H9 (cell line): ENCODE measurements at regions not wholly inside any gene's neighbourhood (a gene's known extent, or its start where the extent isn't known, plus 50 kb on each side); places are given as distances from the start of the nearest gene placed in this dataset.

Experiments used
- DNase-seq: peaks from one replicate; pipeline ENCODE4 v3.0.0-alpha.2; 2017
- H2AFZ ChIP-seq: one replicate; pipeline ENCODE4 v1.6.1; 2013; ENCODE audit warnings: mild to moderate bottlenecking, low read length, control low read depth, moderate library complexity
- H2AK5ac ChIP-seq: 2 replicates; pipeline ENCODE4 v1.6.1; 2013; ENCODE audit warnings: low read length, control low read depth, mixed read lengths; ENCODE audit not compliant: insufficient read length
- H2BK120ac ChIP-seq: one replicate; pipeline ENCODE4 v1.6.1; 2013; ENCODE audit warnings: low read depth, mild to moderate bottlenecking, low read length, control low read depth, inconsistent platforms; ENCODE audit not compliant: poor library complexity, severe bottlenecking
- H2BK12ac ChIP-seq: 2 replicates; pipeline ENCODE4 v1.6.1; 2013; ENCODE audit warnings: low read length, control low read depth, mixed read lengths, low read depth; ENCODE audit not compliant: insufficient read length
- H2BK15ac ChIP-seq: 2 replicates; pipeline ENCODE4 v1.6.1; 2013; ENCODE audit warnings: low read depth, low read length, control low read depth
- H2BK20ac ChIP-seq: one replicate; pipeline ENCODE4 v1.6.1; 2013; ENCODE audit warnings: low read depth, mild to moderate bottlenecking, low read length, control low read depth, inconsistent platforms; ENCODE audit not compliant: poor library complexity, severe bottlenecking
- H2BK5ac ChIP-seq: 2 replicates; pipeline ENCODE4 v1.6.1; 2013; ENCODE audit warnings: low read length, control low read depth, mixed read lengths; ENCODE audit not compliant: insufficient read length
- H3K14ac ChIP-seq: 2 replicates; pipeline ENCODE4 v1.6.1; 2013; ENCODE audit warnings: low read length, control low read depth; ENCODE audit not compliant: insufficient read depth
- H3K18ac ChIP-seq: 2 replicates; pipeline ENCODE4 v1.6.1; 2013; ENCODE audit warnings: low read depth, mild to moderate bottlenecking, mixed read lengths, low read length, control low read depth; ENCODE audit not compliant: insufficient read length
- H3K23ac ChIP-seq: 2 replicates; pipeline ENCODE4 v1.6.1; 2013; ENCODE audit warnings: low read length, control low read depth, mixed read lengths, low read depth; ENCODE audit not compliant: insufficient read length
- H3K23me2 ChIP-seq: 2 replicates; pipeline ENCODE4 v1.6.1; 2013; ENCODE audit warnings: low read depth, mild to moderate bottlenecking, mixed read lengths, low read length, control low read depth; ENCODE audit not compliant: insufficient read length, poor library complexity, severe bottlenecking
- H3K27ac ChIP-seq: 2 replicates; pipeline ENCODE4 v1.5.1; 2013; ENCODE audit warnings: low read length, control low read depth, mixed read lengths, low read depth; ENCODE audit not compliant: insufficient read length
- H3K27me3 ChIP-seq: 2 replicates; pipeline ENCODE4 v1.6.1; 2013; ENCODE audit warnings: low read length, control low read depth, inconsistent platforms; ENCODE audit not compliant: insufficient read depth
- H3K4ac ChIP-seq: 2 replicates; pipeline ENCODE4 v1.6.1; 2013; ENCODE audit warnings: low read depth, mild to moderate bottlenecking, control low read depth, inconsistent platforms, low read length, moderate library complexity
- H3K4me1 ChIP-seq: 2 replicates; pipeline ENCODE4 v1.6.1; 2013; ENCODE audit warnings: low read length, control low read depth, inconsistent platforms; ENCODE audit not compliant: insufficient read depth
- H3K4me2 ChIP-seq: 2 replicates; pipeline ENCODE4 v1.6.1; 2013; ENCODE audit warnings: low read length, control low read depth, mixed read lengths; ENCODE audit not compliant: insufficient read length, insufficient read depth
- H3K56ac ChIP-seq: 2 replicates; pipeline ENCODE4 v1.6.1; 2013; ENCODE audit warnings: low read depth, mild to moderate bottlenecking, mixed read lengths, low read length, control low read depth; ENCODE audit not compliant: insufficient read length
- H3K79me1 ChIP-seq: 2 replicates; pipeline ENCODE4 v1.6.1; 2013; ENCODE audit warnings: low read depth, mild to moderate bottlenecking, moderate library complexity, low read length, control low read depth, inconsistent platforms; ENCODE audit not compliant: insufficient read depth, poor library complexity, severe bottlenecking
- H3K79me2 ChIP-seq: 2 replicates; pipeline ENCODE4 v1.6.1; 2013; ENCODE audit warnings: low read length, control low read depth, inconsistent platforms; ENCODE audit not compliant: insufficient read depth
- H3K9ac ChIP-seq: 2 replicates; pipeline ENCODE4 v1.6.1; 2013; ENCODE audit warnings: low read length, control low read depth, mixed read lengths; ENCODE audit not compliant: insufficient read length; ENCODE audit errors: extremely low read depth
- H3K9me3 ChIP-seq: one replicate; pipeline ENCODE4 v1.6.1; 2013; ENCODE audit warnings: low read depth, low read length, inconsistent platforms; ENCODE audit not compliant: control insufficient read depth
- H3T11ph ChIP-seq: one replicate; pipeline ENCODE4 v1.6.1; 2013; ENCODE audit warnings: mild to moderate bottlenecking, low read length, control low read depth, inconsistent platforms
- H4K20me1 ChIP-seq: one replicate; pipeline ENCODE4 v1.6.1; 2013; ENCODE audit not compliant: control insufficient read depth, insufficient read length, insufficient read depth
- H4K5ac ChIP-seq: 2 replicates; pipeline ENCODE4 v1.6.1; 2013; ENCODE audit warnings: low read depth, mild to moderate bottlenecking, mixed read lengths, low read length, control low read depth; ENCODE audit not compliant: insufficient read length
- H4K8ac ChIP-seq: replicated peaks from 2 replicates; pipeline ENCODE4 v1.6.1; 2013; ENCODE audit warnings: low read length, control low read depth, mixed read lengths, low read depth; ENCODE audit not compliant: insufficient read length
- H4K91ac ChIP-seq: 2 replicates; pipeline ENCODE4 v1.6.1; 2013; ENCODE audit warnings: low read depth, mild to moderate bottlenecking, moderate library complexity, mixed read lengths, low read length, control low read depth; ENCODE audit not compliant: insufficient read length
- H3K27ac Mint-ChIP-seq, 3 experiments: 2 replicates in 2 of 3; 3 replicates in 1 of 3; pipeline ENCODE4 v1.8.0; 2020 to 2021; ENCODE audit warnings: mixed read lengths in 3 of 3, mild to moderate bottlenecking in 1 of 3, moderate library complexity in 1 of 3
- H3K27me3 Mint-ChIP-seq: 2 replicates; pipeline ENCODE4 v1.8.0; 2021; ENCODE audit warnings: low read depth, mild to moderate bottlenecking, moderate library complexity, mixed read lengths
- H3K36me3 Mint-ChIP-seq, 3 experiments: 2 replicates in 2 of 3; 3 replicates in 1 of 3; pipeline ENCODE4 v1.8.0; 2020 to 2021; ENCODE audit warnings: low read depth in 3 of 3, mixed read lengths in 3 of 3; ENCODE audit not compliant: insufficient read depth in 1 of 3
- H3K4me1 Mint-ChIP-seq, 2 experiments: 2 replicates each; pipeline ENCODE4 v1.8.0; 2020; ENCODE audit warnings: mixed read lengths in 2 of 2
- H3K4me3 Mint-ChIP-seq, 2 experiments: 2 replicates in 1 of 2; 3 replicates in 1 of 2; pipeline ENCODE4 v1.8.0; 2020 to 2021; ENCODE audit warnings: mild to moderate bottlenecking in 2 of 2, mixed read lengths in 2 of 2, moderate library complexity in 1 of 2
- H3K9me3 Mint-ChIP-seq, 2 experiments: 2 replicates in 1 of 2; 3 replicates in 1 of 2; pipeline ENCODE4 v1.8.0; 2020; ENCODE audit warnings: mild to moderate bottlenecking in 2 of 2, mixed read lengths in 2 of 2, moderate library complexity in 1 of 2
- WGBS: extraction: QIAGEN DNeasy Blood & Tissue Kit; methylation state at CpG from one replicate; pipeline ENCODE4 v1.1.7; 2013; ENCODE audit warnings: missing lambda C conversion rate, low lambda C conversion rate, mixed read lengths; ENCODE audit not compliant: insufficient read length; ENCODE audit errors: extremely low coverage; 5-methylcytosine and 5-hydroxymethylcytosine counted together
- TF ChIP-seq, protein P1 (sequence below): fragments of 200-600 bp; sonication (generic); conservative IDR thresholded peaks from 3 replicates; pipeline ENCODE4 v1.8.0; 2021; ENCODE audit warnings: antibody characterized with exemption, mild to moderate bottlenecking

DNA sequence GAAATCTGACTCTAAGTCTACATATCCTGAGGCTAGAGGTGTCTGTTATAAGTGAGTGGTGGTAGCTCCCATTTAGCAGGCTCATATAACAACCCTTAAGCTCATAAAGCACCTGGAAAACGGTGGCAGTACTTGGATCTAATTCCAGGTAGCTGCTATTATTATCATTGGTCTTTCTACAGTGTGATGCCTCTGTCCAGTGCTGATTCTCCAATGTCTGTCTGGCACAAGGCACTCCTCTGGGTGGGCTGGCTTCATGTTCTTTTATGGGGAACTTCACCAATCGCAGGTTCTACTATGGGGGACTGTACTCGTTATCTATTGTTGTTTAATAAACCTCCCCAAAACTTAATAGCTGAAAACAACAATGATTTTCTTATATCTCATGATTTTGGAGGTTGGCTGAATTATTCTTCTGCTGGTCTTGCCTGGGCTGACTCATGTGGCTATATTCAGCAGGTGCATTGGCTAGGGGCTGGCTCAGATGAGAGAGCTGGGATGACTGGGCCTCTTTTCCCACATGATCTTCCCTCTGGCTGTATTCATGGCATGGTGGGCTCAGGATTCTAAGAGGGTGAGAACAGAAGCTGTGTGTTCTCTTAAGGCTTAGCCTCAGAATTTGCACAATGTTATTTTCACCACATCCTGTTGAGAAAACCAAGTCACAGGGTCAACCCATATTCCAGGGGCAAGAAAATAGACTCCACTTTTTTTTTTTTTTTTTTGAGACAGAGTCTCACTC, 93.0 kb upstream of the PCGF5 start:
- no peak overlapping the region for H3K4me3 Mint-ChIP-seq
- Histone ChIP-seq H2BK15ac (no peak overlapping the region), H3K18ac (no peak overlapping the region), H2AK5ac (no peak overlapping the region), H4K20me1 (no peaks in the 10 kb centered on the region), H3K56ac (no peak overlapping the region), H3K14ac (no peak overlapping the region), H2BK12ac (no peak overlapping the region), H3K79me2 (no peaks in the 10 kb centered on the region), H3K79me1 (no peaks in the 10 kb centered on the region), H3K9me3 (no peaks in the 10 kb centered on the region), H3K4me1 (no peaks in the 10 kb centered on the region), H3K4me2 (no peak overlapping the region), H3K23me2 (no peaks in the 10 kb centered on the region), H3K27ac (no peak overlapping the region), H3T11ph (no peak overlapping the region), H4K8ac (no peak overlapping the region), H3K4ac (no peak overlapping the region), H3K27me3 (no peaks in the 10 kb centered on the region), H4K91ac (no peak overlapping the region), H4K5ac (no peak overlapping the region), H2BK5ac (no peak overlapping the region), H2BK120ac (no peak overlapping the region), H3K23ac (no peak overlapping the region), H2BK20ac (no peak overlapping the region), H2AFZ (no peak overlapping the region), H3K9ac (no peak overlapping the region)
- peaks cover 0 to 7% of the 10 kb centered on the region in 2 experiments; a peak in 2 of 4 replicates for H3K4me1 Mint-ChIP-seq
- H3K9me3 Mint-ChIP-seq: peaks cover 0 to 3% of the 10 kb centered on the region in 2 experiments; a peak in 1 of 5 replicates
- H3K27me3 Mint-ChIP-seq: peaks cover 6% of the 10 kb centered on the region
- DNase-seq: no peak
- TF ChIP-seq, protein P1, sequence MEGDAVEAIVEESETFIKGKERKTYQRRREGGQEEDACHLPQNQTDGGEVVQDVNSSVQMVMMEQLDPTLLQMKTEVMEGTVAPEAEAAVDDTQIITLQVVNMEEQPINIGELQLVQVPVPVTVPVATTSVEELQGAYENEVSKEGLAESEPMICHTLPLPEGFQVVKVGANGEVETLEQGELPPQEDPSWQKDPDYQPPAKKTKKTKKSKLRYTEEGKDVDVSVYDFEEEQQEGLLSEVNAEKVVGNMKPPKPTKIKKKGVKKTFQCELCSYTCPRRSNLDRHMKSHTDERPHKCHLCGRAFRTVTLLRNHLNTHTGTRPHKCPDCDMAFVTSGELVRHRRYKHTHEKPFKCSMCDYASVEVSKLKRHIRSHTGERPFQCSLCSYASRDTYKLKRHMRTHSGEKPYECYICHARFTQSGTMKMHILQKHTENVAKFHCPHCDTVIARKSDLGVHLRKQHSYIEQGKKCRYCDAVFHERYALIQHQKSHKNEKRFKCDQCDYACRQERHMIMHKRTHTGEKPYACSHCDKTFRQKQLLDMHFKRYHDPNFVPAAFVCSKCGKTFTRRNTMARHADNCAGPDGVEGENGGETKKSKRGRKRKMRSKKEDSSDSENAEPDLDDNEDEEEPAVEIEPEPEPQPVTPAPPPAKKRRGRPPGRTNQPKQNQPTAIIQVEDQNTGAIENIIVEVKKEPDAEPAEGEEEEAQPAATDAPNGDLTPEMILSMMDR: no peak
- WGBS: no CpG with 5 or more reads among the region's 3 CpGs
- no peak overlapping the region for H3K27ac Mint-ChIP-seq
- H3K36me3 Mint-ChIP-seq: no peaks in the 10 kb centered on the region
